HG03039 (cell line): ENCODE measurements at regions not wholly inside any gene's neighbourhood (a gene's known extent, or its start where the extent isn't known, plus 50 kb on each side); places are given as distances from the start of the nearest gene placed in this dataset.

Experiments used
- ATAC-seq: cut with Tn5 transposase; IDR thresholded peaks from one replicate; pipeline ENCODE4 v1.9.1; 2021; ENCODE audit warnings: mild to moderate bottlenecking, moderate library complexity; ENCODE audit not compliant: unreplicated experiment

GRCh38 chr1:88089961-88090360, 594.1 kb upstream of the PKN2 start:
- ATAC-seq, result no peak

- no peak for ATAC-seq
Observed at GRCh38 chr1:88098881-88099280, 585.2 kb upstream of the PKN2 start.

GRCh38 chr1:88101041-88101440, 583.0 kb upstream of the PKN2 start:
- no peak for ATAC-seq

- no peak for ATAC-seq
Observed at GRCh38 chr1:88104236-88104635, 579.8 kb upstream of the PKN2 start.

- no peak for ATAC-seq
Observed at GRCh38 chr1:88104886-88105285, 579.2 kb upstream of the PKN2 start.

- ATAC-seq, result no peak
Observed at GRCh38 chr1:88111816-88112215, 572.3 kb upstream of the PKN2 start.

- no peak for ATAC-seq
Observed at GRCh38 chr1:88117597-88117996, 566.5 kb upstream of the PKN2 start.

GRCh38 chr1:88118176-88118845, 565.8 kb upstream of the PKN2 start:
- no peak for ATAC-seq

GRCh38 chr1:88124614-88125013, 559.5 kb upstream of the PKN2 start:
- ATAC-seq, result no peak

GRCh38 chr1:88126467-88126866, 557.6 kb upstream of the PKN2 start:
- no peak for ATAC-seq

GRCh38 chr1:88133991-88134390, 550.1 kb upstream of the PKN2 start:
- ATAC-seq, result no peak

GRCh38 chr1:88134983-88135921, 548.8 kb upstream of the PKN2 start:
- no peak for ATAC-seq

GRCh38 chr1:88139633-88140032, 544.4 kb upstream of the PKN2 start:
- no peak for ATAC-seq

- ATAC-seq, result no peak
Observed at GRCh38 chr1:88140325-88140724, 543.7 kb upstream of the PKN2 start.

- ATAC-seq, result no peak
Observed at GRCh38 chr1:88141499-88142074, 542.5 kb upstream of the PKN2 start.

- no peak for ATAC-seq
Observed at GRCh38 chr1:88145752-88146151, 538.3 kb upstream of the PKN2 start.

GRCh38 chr1:88149686-88150085, 534.4 kb upstream of the PKN2 start:
- ATAC-seq, result no peak

- no peak for ATAC-seq
Observed at GRCh38 chr1:88150330-88150729, 533.7 kb upstream of the PKN2 start.

- ATAC-seq, result no peak
Observed at GRCh38 chr1:88163187-88163586, 520.9 kb upstream of the PKN2 start.

GRCh38 chr1:88168126-88168525, 515.9 kb upstream of the PKN2 start:
- ATAC-seq, result no peak

- no peak for ATAC-seq
Observed at GRCh38 chr1:88169139-88169538, 514.9 kb upstream of the PKN2 start.

- ATAC-seq, result no peak
Observed at GRCh38 chr1:88169939-88170338, 514.1 kb upstream of the PKN2 start.
